Activated CD4-positive, alpha-beta T cell treated with anti-CD3 and anti-CD28 coated beads, Interleukin-2, Interleukin-4, amounts not matched to agents 100 ng/mL and 50 ng/mL, durations not matched to agents 16 hours and 8 hours (primary cell): ENCODE measurements at regions not wholly inside any gene's neighbourhood (a gene's known extent, or its start where the extent isn't known, plus 50 kb on each side); places are given as distances from the start of the nearest gene placed in this dataset.
"Not testable (repeated sequence)": the region's sequence is repeated elsewhere in the genome, so short reads cannot be mapped to it uniquely, and the experiment has no call there.

ENCODE experiments used
- DNase-seq: peaks from one replicate; pipeline ENCODE4 v3.0.0-alpha.2; 2020; ENCODE audit warnings: low spot score

DNA sequence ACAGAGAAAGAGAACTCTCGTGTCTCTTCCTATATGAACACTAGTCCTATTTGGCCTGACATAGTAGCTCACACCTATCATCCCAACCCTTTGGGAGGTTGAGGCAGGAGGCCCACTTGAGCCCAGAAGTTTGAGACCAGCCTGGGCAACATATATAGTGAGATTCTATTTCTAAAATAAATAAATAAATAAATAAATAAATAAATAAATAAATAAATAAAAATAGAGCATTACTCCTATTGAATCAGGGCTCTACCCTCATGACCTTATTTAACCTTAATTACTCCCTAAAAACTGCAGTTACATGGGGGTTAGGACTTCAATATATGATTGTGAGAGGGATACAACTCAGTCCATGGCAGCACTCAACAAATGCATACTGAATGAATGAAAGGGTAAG, 61.2 kb upstream of the GSC start:
- no peak for DNase-seq

DNA sequence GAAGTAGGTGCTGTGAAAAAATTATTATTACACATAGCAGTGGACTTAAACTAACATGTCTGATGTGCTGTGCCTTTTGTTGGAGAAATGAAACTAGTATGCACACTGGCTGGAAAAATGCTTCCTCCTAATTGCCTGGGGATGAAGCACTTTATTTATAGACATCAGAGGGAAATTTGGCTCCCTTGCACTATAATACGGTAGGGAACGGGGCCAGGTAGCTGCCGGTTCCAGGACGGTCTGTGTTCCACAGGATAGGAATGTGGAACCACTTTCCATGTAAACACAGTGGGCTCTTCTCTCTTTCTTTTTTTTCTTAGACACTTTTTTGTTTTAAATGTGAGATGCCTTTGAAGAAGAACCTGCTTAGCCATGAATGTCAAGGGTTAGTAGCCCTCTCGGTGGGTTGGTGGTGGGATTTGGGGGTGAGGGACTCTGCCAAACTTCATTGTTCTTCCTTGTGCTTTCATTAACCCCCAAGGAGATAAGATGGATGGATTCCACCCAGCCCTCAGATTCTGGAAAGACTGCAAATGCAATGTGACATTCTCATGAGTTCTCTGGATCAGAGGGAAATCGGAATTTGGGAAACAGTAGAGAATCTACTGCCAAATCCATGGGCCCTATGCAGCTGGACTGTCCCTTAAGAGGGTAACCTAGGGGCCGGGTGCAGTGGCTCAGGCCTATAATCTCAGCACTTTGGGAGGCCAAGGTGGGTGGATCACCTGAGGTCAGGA, 58.0 kb upstream of the GSC start:
- DNase-seq: no peak

DNA sequence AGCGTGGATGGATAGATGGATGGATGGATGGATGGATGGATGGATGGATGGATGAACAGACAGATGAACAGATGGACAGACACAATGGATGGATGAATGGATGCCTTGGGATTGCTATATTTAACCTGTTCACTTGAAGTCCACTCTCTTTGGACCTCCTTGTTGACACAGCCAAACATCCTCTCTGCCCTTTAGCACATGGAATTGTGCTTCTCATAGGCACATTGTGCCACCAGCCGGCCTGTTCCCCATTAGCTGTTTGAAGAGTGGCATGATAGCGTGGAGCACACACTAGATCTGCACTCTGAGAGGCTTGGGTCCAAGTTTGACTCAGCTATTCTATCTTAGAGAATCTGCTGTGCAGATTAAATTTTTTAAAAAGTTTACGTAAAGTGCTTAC, 56.9 kb upstream of the GSC start:
- no peak for DNase-seq

DNA sequence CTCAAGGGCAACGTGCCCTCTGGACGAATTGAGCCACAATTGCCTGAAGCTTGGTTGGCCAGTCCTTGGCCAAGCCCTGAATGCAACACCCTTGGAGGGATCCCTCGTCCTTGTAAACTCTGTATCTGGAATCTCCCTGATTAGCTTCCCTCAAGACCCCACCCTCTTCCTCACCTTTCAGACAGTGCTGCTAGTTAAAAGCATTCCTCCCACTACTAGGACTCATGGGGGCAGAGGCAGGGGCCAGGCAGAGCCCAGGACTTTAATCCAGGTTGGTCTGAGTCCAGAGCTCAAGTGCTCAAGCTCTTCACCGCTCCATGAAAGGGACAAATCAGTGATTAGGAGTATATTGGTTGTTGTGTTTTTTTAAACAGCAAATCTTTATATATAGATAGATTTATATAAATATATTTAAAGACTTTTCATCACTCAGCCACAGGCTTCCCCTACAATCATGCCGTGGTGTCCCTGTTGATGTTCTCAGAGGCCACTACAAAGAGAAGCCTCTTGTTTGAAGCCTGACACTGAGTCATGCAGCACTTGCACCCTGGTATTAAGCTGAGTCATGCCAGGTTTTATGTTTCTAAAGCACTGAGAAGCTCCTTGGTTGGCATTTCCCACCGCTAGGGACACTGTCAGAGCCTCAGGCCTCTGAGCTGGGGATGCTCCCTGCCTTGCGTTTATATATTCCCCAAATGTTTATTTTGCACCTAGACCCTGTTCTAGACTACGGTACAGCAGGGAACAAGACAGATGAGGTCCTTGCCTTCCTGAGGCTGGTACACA, 53.8 kb upstream of the GSC start:
- DNase-seq: peak; percentile 4

DNA sequence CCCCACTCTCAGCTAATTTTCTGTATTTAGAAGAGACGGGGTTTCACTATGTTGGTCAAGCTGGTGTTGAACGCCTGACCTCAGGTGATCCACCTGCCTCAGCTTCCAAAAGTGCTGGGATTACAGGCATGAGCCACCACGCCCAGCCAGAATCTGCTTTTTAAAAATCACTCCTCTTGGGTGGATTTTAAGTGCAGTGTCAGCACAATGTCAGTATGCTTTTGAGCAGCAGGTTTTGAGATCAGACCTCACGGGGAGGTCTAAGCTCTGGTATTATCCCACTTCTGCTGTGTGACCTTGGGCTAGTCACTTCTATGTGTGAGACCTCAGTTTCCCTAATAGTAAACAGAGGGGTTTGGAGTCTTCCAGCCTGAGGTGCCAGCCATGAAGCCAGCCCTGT, 51.8 kb upstream of the GSC start:
- no peak for DNase-seq

DNA sequence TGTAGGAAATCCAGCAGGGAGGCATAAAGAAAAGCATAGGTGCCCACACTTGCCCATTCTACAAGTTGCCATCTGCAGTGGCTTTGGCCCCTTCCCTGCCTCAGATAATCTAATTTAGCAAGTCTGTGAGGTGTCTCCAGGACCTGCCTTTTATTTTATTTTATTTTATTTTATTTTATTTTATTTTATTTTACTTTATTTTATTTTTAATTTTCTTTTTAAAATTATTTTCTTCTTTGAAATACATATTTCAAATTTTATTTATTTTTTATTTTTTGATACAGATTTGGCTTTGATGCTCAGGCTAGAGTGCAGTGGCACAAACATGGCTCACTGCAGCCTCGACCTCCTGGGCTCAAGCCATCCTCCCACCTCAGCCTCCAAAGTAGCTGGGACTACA, 51.0 kb upstream of the GSC start:
- not testable (repeated sequence) for DNase-seq
